NCI-H2107 treated with DMSO at 0.1 percent for 48 hours (cell line): ENCODE measurements at regions not wholly inside any gene's neighbourhood (a gene's known extent, or its start where the extent isn't known, plus 50 kb on each side); places are given as distances from the start of the nearest gene placed in this dataset.
"Not testable (repeated sequence)": the region's sequence is repeated elsewhere in the genome, so short reads cannot be mapped to it uniquely, and the experiment has no call there.

Experiments
- DNase-seq: peaks from one replicate; lab custom pipeline; 2025; ENCODE audit not compliant: unreplicated experiment; lab: John Stamatoyannopoulos, UW

- DNase-seq: no peak
Observed at GRCh38 chr20:40010483-40010882, 678.6 kb downstream of the MAFB start.

- DNase-seq: no peak
Observed at GRCh38 chr20:40009542-40009941, 679.5 kb downstream of the MAFB start.

- no peak for DNase-seq
Observed at GRCh38 chr20:40008177-40008576, 680.9 kb downstream of the MAFB start.

GRCh38 chr20:40006168-40006860 is 682.7 kb downstream of the MAFB start:
- DNase-seq: no peak

- not testable (repeated sequence) for DNase-seq
Observed at GRCh38 chr20:40004092-40004491, 684.9 kb downstream of the MAFB start.

- DNase-seq: no peak
Observed at GRCh38 chr20:39993742-39994141, 695.3 kb downstream of the MAFB start.

GRCh38 chr20:39990692-39991091 is 698.3 kb downstream of the MAFB start:
- no peak for DNase-seq

- no peak for DNase-seq
Observed at GRCh38 chr20:39988991-39989390, 700.0 kb downstream of the MAFB start.

GRCh38 chr20:39986173-39986904 is 702.7 kb downstream of the MAFB start:
- DNase-seq: no peak

GRCh38 chr20:39985271-39985827 is 703.7 kb downstream of the MAFB start:
- DNase-seq: no peak

- no peak for DNase-seq
Observed at GRCh38 chr20:39983655-39984054, 705.4 kb downstream of the MAFB start.

- no peak for DNase-seq
Observed at GRCh38 chr20:39983183-39983582, 705.9 kb downstream of the MAFB start.

GRCh38 chr20:39974966-39975501 is 714.0 kb downstream of the MAFB start:
- no peak for DNase-seq

GRCh38 chr20:39968495-39968894 is 720.5 kb downstream of the MAFB start:
- DNase-seq: no peak

- DNase-seq: no peak
Observed at GRCh38 chr20:39967806-39968205, 721.2 kb downstream of the MAFB start.

- DNase-seq: no peak
Observed at GRCh38 chr20:39961637-39962244, 727.3 kb downstream of the MAFB start.

GRCh38 chr20:39960522-39961428 is 728.3 kb downstream of the MAFB start:
- no peak for DNase-seq

- DNase-seq: not testable (repeated sequence)
Observed at GRCh38 chr20:39957911-39958310, 731.1 kb downstream of the MAFB start.

GRCh38 chr20:39954621-39955020 is 734.4 kb downstream of the MAFB start:
- DNase-seq: no peak

GRCh38 chr20:39946931-39947330 is 742.1 kb downstream of the MAFB start:
- no peak for DNase-seq
